Hepatocyte (in vitro differentiated cells): ENCODE measurements at regions not wholly inside any gene's neighbourhood (a gene's known extent, or its start where the extent isn't known, plus 50 kb on each side); places are given as distances from the start of the nearest gene placed in this dataset.

Experiments used
- DNase-seq: peaks from one replicate; pipeline ENCODE4 v3.0.0-alpha.2; 2016; ENCODE audit warnings: low spot score
- H2AFZ ChIP-seq: fragments of 200-600 bp; sonication (generic); 2 replicates; pipeline ENCODE4 v1.6.0; 2016; ENCODE audit warnings: antibody characterized with exemption, mild to moderate bottlenecking
- H3K27ac ChIP-seq: fragments of 200-600 bp; sonication (generic); 2 replicates; pipeline ENCODE4 v1.5.1; 2016; ENCODE audit warnings: mild to moderate bottlenecking
- H3K27me3 ChIP-seq: fragments of 200-600 bp; sonication (generic); 2 replicates; pipeline ENCODE4 v1.6.1; 2016
- H3K36me3 ChIP-seq: fragments of 200-600 bp; sonication (generic); replicated peaks from 2 replicates; pipeline ENCODE4 v1.5.1; 2016; ENCODE audit warnings: low read depth; ENCODE audit not compliant: insufficient read depth
- H3K4me1 ChIP-seq: fragments of 200-600 bp; sonication (generic); 2 replicates; pipeline ENCODE4 v1.5.1; 2016; ENCODE audit warnings: mild to moderate bottlenecking, moderate library complexity; ENCODE audit not compliant: insufficient read depth
- H3K4me2 ChIP-seq: fragments of 200-600 bp; sonication (generic); 2 replicates; pipeline ENCODE4 v1.6.0; 2016
- H3K4me3 ChIP-seq: fragments of 200-600 bp; sonication (generic); 2 replicates; pipeline ENCODE4 v1.5.1; 2016; ENCODE audit warnings: mild to moderate bottlenecking
- H3K79me2 ChIP-seq: fragments of 200-600 bp; sonication (generic); 2 replicates; pipeline ENCODE4 v1.6.0; 2017; ENCODE audit warnings: mild to moderate bottlenecking
- H3K9me2 ChIP-seq: fragments of 200-600 bp; sonication (generic); replicated peaks from 2 replicates; pipeline ENCODE4 v1.6.0; 2017; ENCODE audit warnings: mild to moderate bottlenecking; ENCODE audit not compliant: insufficient read depth
- H3K9me3 ChIP-seq: fragments of 200-600 bp; sonication (generic); 2 replicates; pipeline ENCODE4 v1.5.1; 2016; ENCODE audit warnings: low read depth, mild to moderate bottlenecking
- H4K20me1 ChIP-seq: fragments of 200-600 bp; sonication (generic); 2 replicates; pipeline ENCODE4 v1.6.0; 2016; ENCODE audit warnings: mild to moderate bottlenecking; ENCODE audit not compliant: insufficient read depth, poor library complexity, severe bottlenecking
- CTCF ChIP-seq: fragments of 200-600 bp; sonication (generic); IDR thresholded peaks from 2 replicates; pipeline ENCODE4 v1.5.1; 2016; ENCODE audit warnings: antibody characterized with exemption, mild to moderate bottlenecking; ENCODE audit not compliant: poor library complexity
- EZH2 ChIP-seq: fragments of 200-600 bp; sonication (generic); IDR thresholded peaks from 2 replicates; pipeline ENCODE4 v1.6.1; 2016; ENCODE audit warnings: antibody characterized with exemption, mild to moderate bottlenecking, borderline replicate concordance
- EZH2phosphoT487 ChIP-seq: fragments of 200-600 bp; sonication (generic); IDR thresholded peaks from one replicate; pipeline ENCODE4 v1.6.1; 2018; ENCODE audit warnings: antibody characterized with exemption, mild to moderate bottlenecking, low read depth, moderate library complexity; ENCODE audit not compliant: unreplicated experiment, severe bottlenecking
- WGBS: methylation state at CpG from one replicate; pipeline ENCODE4 v1.1.6; 2016; ENCODE audit warnings: low lambda C conversion rate; ENCODE audit errors: missing lambda C conversion rate; 5-methylcytosine and 5-hydroxymethylcytosine counted together

GRCh38 chr11:123264431-123264780 lies 69.4 kb upstream of the CLMP start:
- H3K4me1 ChIP-seq = no peaks in the 10 kb centered on the region
- no peak overlapping the region for H3K4me3 ChIP-seq
- DNase-seq = no peak
- no peaks in the 10 kb centered on the region for H3K9me2 ChIP-seq
- H3K27me3 ChIP-seq = peaks cover 6% of the 10 kb centered on the region
- no peak overlapping the region for H3K27ac ChIP-seq
- TF ChIP-seq CTCF (no peak), EZH2 (no peak), EZH2phosphoT487 (no peak)
- no peaks in the 10 kb centered on the region for H3K79me2 ChIP-seq
- WGBS = 58% methylated on average over 3 of the region's 3 CpGs
- H4K20me1 ChIP-seq = no peaks in the 10 kb centered on the region
- H2AFZ ChIP-seq = no peak overlapping the region
- no peaks in the 10 kb centered on the region for H3K36me3 ChIP-seq
- H3K9me3 ChIP-seq = no peaks in the 10 kb centered on the region
- no peak overlapping the region for H3K4me2 ChIP-seq

GRCh38 chr11:123261345-123262106 lies 66.5 kb upstream of the CLMP start:
- 24% methylated on average over 25 of the region's 25 CpGs for WGBS
- Histone ChIP-seq H3K79me2 (no peaks in the 10 kb centered on the region), H2AFZ (peak overlapping the region; percentile 89), H3K36me3 (no peaks in the 10 kb centered on the region), H3K4me2 (peak overlapping the region; percentile 74), H3K4me3 (no peak overlapping the region), H3K4me1 (no peaks in the 10 kb centered on the region), H3K9me3 (no peaks in the 10 kb centered on the region), H4K20me1 (no peaks in the 10 kb centered on the region), H3K27ac (no peak overlapping the region), H3K9me2 (no peaks in the 10 kb centered on the region), H3K27me3 (peaks cover 6% of the 10 kb centered on the region)
- peak; percentile 92 for DNase-seq
- peak; percentile 97 for TF ChIP-seq CTCF
- no peak for TF ChIP-seq EZH2

- Histone ChIP-seq H4K20me1 (no peaks in the 10 kb centered on the region), H3K79me2 (no peaks in the 10 kb centered on the region), H3K27ac (no peak overlapping the region), H3K4me3 (no peak overlapping the region), H3K4me1 (peaks cover 5% of the 10 kb centered on the region), H3K4me2 (peak overlapping the region; percentile 74), H3K36me3 (no peaks in the 10 kb centered on the region), H3K27me3 (peaks cover 6% of the 10 kb centered on the region), H3K9me2 (no peaks in the 10 kb centered on the region), H2AFZ (peak overlapping the region; percentile 89), H3K9me3 (no peaks in the 10 kb centered on the region)
- no peak for DNase-seq
- TF ChIP-seq EZH2 = no peak
- no peak for TF ChIP-seq EZH2phosphoT487
- no peak for TF ChIP-seq CTCF
- WGBS = 90% methylated on average over 4 of the region's 4 CpGs
Observed at GRCh38 chr11:123260511-123261211, 65.6 kb upstream of the CLMP start.
